IMR-90 (cell line): ENCODE measurements at regions not wholly inside any gene's neighbourhood (a gene's known extent, or its start where the extent isn't known, plus 50 kb on each side); places are given as distances from the start of the nearest gene placed in this dataset.

Experiments used
- ATAC-seq: fragments of 200-7000 bp; cut with Tn5 transposase; 2 replicates; pipeline ENCODE4 v1.9.1; 2020; ENCODE audit warnings: low read depth, mild to moderate bottlenecking, moderate library complexity
- BruUV-seq: library from RNA; stranded (reverse); fragments of 400-500 nt; replicated peaks from 2 replicates; lab custom pipeline; 2021; lab: Mats Ljungman, UMichigan
- CTCF ChIA-PET: fragments of 300-600 bp; formaldehyde crosslinking; extraction: SDS; loops from one replicate; lab custom pipeline; 2021; ENCODE audit warnings: antibody characterized with exemption; lab: Yijun Ruan, JAX
- POLR2A ChIA-PET: fragments of 300-600 bp; sonication (Branson Sonifier 250); formaldehyde crosslinking; loops from one replicate; lab custom pipeline; 2022; ENCODE audit warnings: antibody characterized with exemption; ENCODE audit not compliant: unreplicated experiment; lab: Charles Lee
- DNase-seq: peaks from one replicate; pipeline ENCODE4 v3.0.0; 2013
- H2AFZ ChIP-seq: replicated peaks from 2 replicates; pipeline ENCODE3; 2013; ENCODE audit warnings: low read length, mild to moderate bottlenecking; ENCODE audit not compliant: poor library complexity
- H2AK5ac ChIP-seq: 2 replicates; pipeline ENCODE4 v1.6.1; 2013; ENCODE audit warnings: low read depth, low read length, inconsistent platforms
- H2AK9ac ChIP-seq: replicated peaks from 2 replicates; pipeline ENCODE3; 2013; ENCODE audit warnings: mild to moderate bottlenecking, low read depth, low read length, moderate library complexity; ENCODE audit not compliant: poor library complexity
- H2BK120ac ChIP-seq: 2 replicates; pipeline ENCODE4 v1.6.1; 2013; ENCODE audit warnings: low read depth, low read length, inconsistent platforms
- H2BK15ac ChIP-seq: 3 replicates; pipeline ENCODE4 v1.6.1; 2013; ENCODE audit warnings: low read depth, low read length, inconsistent platforms
- H2BK20ac ChIP-seq: 2 replicates; pipeline ENCODE4 v1.6.1; 2013; ENCODE audit warnings: low read depth, mild to moderate bottlenecking, inconsistent platforms, low read length, moderate library complexity
- H2BK5ac ChIP-seq: 2 replicates; pipeline ENCODE4 v1.6.1; 2013; ENCODE audit warnings: mild to moderate bottlenecking, low read depth, low read length, inconsistent platforms; ENCODE audit not compliant: poor library complexity, severe bottlenecking
- H3K14ac ChIP-seq: replicated peaks from 2 replicates; pipeline ENCODE4 v1.6.1; 2013; ENCODE audit warnings: low read depth, low read length, inconsistent platforms
- H3K18ac ChIP-seq: 2 replicates; pipeline ENCODE4 v1.6.1; 2013; ENCODE audit warnings: low read depth, low read length, control low read depth
- H3K23ac ChIP-seq: 2 replicates; pipeline ENCODE4 v1.6.1; 2013; ENCODE audit warnings: low read depth, low read length, inconsistent platforms
- H3K27ac ChIP-seq: 2 replicates; pipeline ENCODE4 v1.5.1; 2013; ENCODE audit warnings: mild to moderate bottlenecking, control low read depth, low read length; ENCODE audit not compliant: insufficient read depth
- H3K27me3 ChIP-seq: 2 replicates; pipeline ENCODE4 v1.6.1; 2013; ENCODE audit warnings: low read length; ENCODE audit not compliant: control insufficient read depth, insufficient read depth
- H3K36me3 ChIP-seq: 2 replicates; pipeline ENCODE4 v1.6.1; 2013; ENCODE audit warnings: low read length, mixed read lengths; ENCODE audit not compliant: control insufficient read depth, insufficient read depth
- H3K4ac ChIP-seq: 2 replicates; pipeline ENCODE4 v1.6.1; 2013; ENCODE audit warnings: low read depth, low read length, inconsistent platforms
- H3K4me1 ChIP-seq: 2 replicates; pipeline ENCODE4 v1.6.1; 2013; ENCODE audit warnings: low read length, mixed read lengths; ENCODE audit not compliant: control insufficient read depth, insufficient read depth
- H3K4me2 ChIP-seq: 2 replicates; pipeline ENCODE4 v1.6.1; 2013; ENCODE audit warnings: low read depth, mild to moderate bottlenecking, control low read depth, low read length, moderate library complexity
- H3K4me3 ChIP-seq: 2 replicates; pipeline ENCODE4 v1.5.1; 2013; ENCODE audit warnings: low read depth, mild to moderate bottlenecking, control low read depth, low read length, moderate library complexity; ENCODE audit not compliant: insufficient read depth
- H3K56ac ChIP-seq: 2 replicates; pipeline ENCODE4 v1.6.1; 2013; ENCODE audit warnings: low read length, inconsistent platforms; ENCODE audit not compliant: insufficient read depth; ENCODE audit errors: extremely low read depth
- H3K79me1 ChIP-seq, 2 experiments: 2 replicates each; pipeline ENCODE4 v1.6.1; 2013; ENCODE audit warnings: low read length in 2 of 2, inconsistent platforms in 1 of 2, low read depth in 1 of 2
- H3K9ac ChIP-seq: 2 replicates; pipeline ENCODE4 v1.6.1; 2013; ENCODE audit warnings: low read depth, low read length, control low read depth
- H3K9me1 ChIP-seq: 2 replicates; pipeline ENCODE4 v1.6.1; 2013; ENCODE audit warnings: low read length, inconsistent platforms; ENCODE audit not compliant: insufficient read depth
- H3K9me3 ChIP-seq: 2 replicates; pipeline ENCODE4 v1.6.1; 2013; ENCODE audit warnings: low read length; ENCODE audit not compliant: control insufficient read depth, insufficient read depth
- H4K20me1 ChIP-seq: 2 replicates; pipeline ENCODE4 v1.6.1; 2013; ENCODE audit warnings: low read length, inconsistent platforms; ENCODE audit not compliant: insufficient read depth
- H4K5ac ChIP-seq: 2 replicates; pipeline ENCODE4 v1.6.1; 2013; ENCODE audit warnings: mild to moderate bottlenecking, low read depth, low read length, control low read depth
- H4K8ac ChIP-seq, 2 experiments: 2 replicates each; pipeline ENCODE4 v1.6.1; 2013; ENCODE audit warnings: low read depth in 2 of 2, low read length in 2 of 2, control low read depth in 1 of 2, inconsistent platforms in 1 of 2
- H4K91ac ChIP-seq: 2 replicates; pipeline ENCODE4 v1.6.1; 2013; ENCODE audit warnings: low read depth, low read length, inconsistent platforms; ENCODE audit not compliant: insufficient read depth
- BHLHE40 ChIP-seq: fragments of 150-350 bp; IDR thresholded peaks from 2 replicates; pipeline ENCODE4 v1.6.1; 2016; ENCODE audit warnings: mild to moderate bottlenecking, low read depth, low read length
- CTCF ChIP-seq: conservative IDR thresholded peaks from 2 replicates; pipeline ENCODE4 v1.5.1; 2012; ENCODE audit warnings: mild to moderate bottlenecking, low read depth, low read length, improper control_type of control experiment
- FOS ChIP-seq: fragments of 150-350 bp; IDR thresholded peaks from 2 replicates; pipeline ENCODE4 v1.6.1; 2016; ENCODE audit warnings: low read depth, low read length
- MAFK ChIP-seq: IDR thresholded peaks from 2 replicates; pipeline ENCODE4 v1.6.1; 2012; ENCODE audit warnings: low read depth, low read length, improper control_type of control experiment
- MAZ ChIP-seq: IDR thresholded peaks from 2 replicates; pipeline ENCODE4 v1.6.1; 2012; ENCODE audit warnings: low read depth, mild to moderate bottlenecking, low read length, improper control_type of control experiment, moderate library complexity, borderline replicate concordance
- NFE2L2 ChIP-seq: fragments of 150-350 bp; IDR thresholded peaks from 2 replicates; pipeline ENCODE4 v1.6.1; 2016; ENCODE audit warnings: low read depth, mild to moderate bottlenecking, low read length
- SMC3 ChIP-seq: fragments of 150-350 bp; IDR thresholded peaks from 2 replicates; pipeline ENCODE4 v1.6.1; 2016; ENCODE audit warnings: low read depth, mild to moderate bottlenecking, antibody characterized with exemption, low read length, moderate library complexity
- WGBS, 2 experiments: methylation state at CpG; one replicate each; pipeline versions ENCODE4 v1.1.5 to v1.1.7; 2013; ENCODE audit warnings: missing lambda C conversion rate in 2 of 2; ENCODE audit not compliant: insufficient read length in 1 of 2; ENCODE audit errors: extremely low coverage in 2 of 2; 5-methylcytosine and 5-hydroxymethylcytosine counted together
- dilution Hi-C: fragments of 300-500 bp; cut with HindIII; formaldehyde crosslinking; loops from one replicate; pipeline ENCODE4 v1.14.3; 2018; ENCODE audit warnings: low sequenced_read_pairs; ENCODE audit not compliant: unreplicated experiment
- in situ Hi-C: fragments of 300-500 bp; cut with MboI; formaldehyde crosslinking; loops from 3 replicates; pipeline ENCODE4 v1.14.3; 2019; ENCODE audit warnings: low sequenced_read_pairs, inconsistent platforms, mixed read lengths
- intact Hi-C: fragments of 100-400 bp; cut with micrococcal nuclease; formaldehyde crosslinking; loops from 2 replicates; pipeline ENCODE4 v1.10.0; 2022

- H3K9me3 ChIP-seq, result no peaks in the 10 kb centered on the region; the same call in 1 of the 2 replicates
- H3K27ac ChIP-seq, result no peak overlapping the region
- POLR2A ChIA-PET, result no interaction called here
- peak overlapping the region; percentile 31 for H2BK5ac ChIP-seq
- TF ChIP-seq CTCF (no peak), BHLHE40 (no peak), MAZ (no peak), NFE2L2 (no peak), SMC3 (no peak), FOS (no peak), MAFK (no peak)
- no peak overlapping the region for H3K14ac ChIP-seq
- no peaks in the 10 kb centered on the region for H3K36me3 ChIP-seq
- H3K79me1 ChIP-seq, result no peaks in the 10 kb centered on the region
- 80% methylated on average over 4 of the region's 25 CpGs; no CpG with 5 or more reads in 1 of the 2 experiments for WGBS, 2 experiments
- intact Hi-C loops, result no loop called here
- H4K91ac ChIP-seq, result no peak overlapping the region
- H3K4me2 ChIP-seq, result no peak overlapping the region
- no peak overlapping the region; the same call in 2 of the 3 replicates for H2BK15ac ChIP-seq
- no peak overlapping the region; the same call in 1 of the 2 replicates for H3K4ac ChIP-seq
- no peak overlapping the region for H3K23ac ChIP-seq
- in situ Hi-C loops, result no loop called here
- H4K8ac ChIP-seq, result no peak overlapping the region
- no peaks in the 10 kb centered on the region for H4K20me1 ChIP-seq
- no peak overlapping the region for H2AK9ac ChIP-seq
- CTCF ChIA-PET, result no interaction called here
- peaks cover 25% of the 10 kb centered on the region for H3K27me3 ChIP-seq
- peaks cover 11% of the 10 kb centered on the region for H3K4me1 ChIP-seq
- H3K56ac ChIP-seq, result no peak overlapping the region
- H3K18ac ChIP-seq, result peak overlapping the region; percentile 28; the same call in 1 of the 2 replicates
- H3K4me3 ChIP-seq, result no peak overlapping the region
- no peak overlapping the region for H2BK20ac ChIP-seq
- no peak overlapping the region for H3K9ac ChIP-seq
- no peak overlapping the region for H4K5ac ChIP-seq
- no TSS peak for BruUV-seq
- DNase-seq (peak; percentile 34), ATAC-seq (peak; percentile 75)
- H2AK5ac ChIP-seq, result peak overlapping the region; percentile 20; the same call in 1 of the 2 replicates
- H3K9me1 ChIP-seq, result no peaks in the 10 kb centered on the region
- H2BK120ac ChIP-seq, result peak overlapping the region; percentile 43; the same call in 1 of the 2 replicates
- H2AFZ ChIP-seq, result no peak overlapping the region
- dilution Hi-C loops, result no loop called here
Observed at GRCh38 chr15:101554115-101554915, 64.8 kb upstream of the PCSK6 start.
